ENCODE measurements at regions not wholly inside any gene's neighbourhood (a gene's known extent, or its start where the extent isn't known, plus 50 kb on each side); places are given as distances from the start of the nearest gene placed in this dataset.
"Not testable (repeated sequence)": the region's sequence is repeated elsewhere in the genome, so short reads cannot be mapped to it uniquely, and the experiment has no call there.

DNA sequence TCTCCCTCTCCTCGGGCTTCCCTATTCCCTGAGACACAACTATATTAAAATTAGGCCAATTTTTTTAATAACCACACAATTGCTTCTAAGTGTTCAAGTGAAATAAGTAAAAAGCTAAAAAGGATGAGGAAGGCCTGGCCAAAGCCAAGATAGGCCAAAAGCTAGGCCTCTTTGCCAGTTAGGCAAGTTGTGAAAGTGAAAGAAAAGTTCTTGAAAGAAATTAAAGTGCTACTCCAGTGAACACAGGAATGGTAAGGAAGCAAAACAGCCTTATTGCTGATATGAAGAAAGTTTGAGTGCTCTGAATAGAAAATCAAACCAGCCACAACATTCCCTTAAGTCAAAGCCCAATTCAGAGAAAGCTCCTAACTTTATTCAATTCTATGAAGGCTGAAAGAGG is 114.2 kb upstream of the FAT4 start:
- TF ChIP-seq, protein P1, sequence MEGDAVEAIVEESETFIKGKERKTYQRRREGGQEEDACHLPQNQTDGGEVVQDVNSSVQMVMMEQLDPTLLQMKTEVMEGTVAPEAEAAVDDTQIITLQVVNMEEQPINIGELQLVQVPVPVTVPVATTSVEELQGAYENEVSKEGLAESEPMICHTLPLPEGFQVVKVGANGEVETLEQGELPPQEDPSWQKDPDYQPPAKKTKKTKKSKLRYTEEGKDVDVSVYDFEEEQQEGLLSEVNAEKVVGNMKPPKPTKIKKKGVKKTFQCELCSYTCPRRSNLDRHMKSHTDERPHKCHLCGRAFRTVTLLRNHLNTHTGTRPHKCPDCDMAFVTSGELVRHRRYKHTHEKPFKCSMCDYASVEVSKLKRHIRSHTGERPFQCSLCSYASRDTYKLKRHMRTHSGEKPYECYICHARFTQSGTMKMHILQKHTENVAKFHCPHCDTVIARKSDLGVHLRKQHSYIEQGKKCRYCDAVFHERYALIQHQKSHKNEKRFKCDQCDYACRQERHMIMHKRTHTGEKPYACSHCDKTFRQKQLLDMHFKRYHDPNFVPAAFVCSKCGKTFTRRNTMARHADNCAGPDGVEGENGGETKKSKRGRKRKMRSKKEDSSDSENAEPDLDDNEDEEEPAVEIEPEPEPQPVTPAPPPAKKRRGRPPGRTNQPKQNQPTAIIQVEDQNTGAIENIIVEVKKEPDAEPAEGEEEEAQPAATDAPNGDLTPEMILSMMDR (conservative IDR thresholded peaks at IDR 0.05 in 1 of 2, IDR thresholded peaks at IDR 0.05 in 1 of 2; ENCODE audit: low read depth in 1 of 2, low read length in 2 of 2) = no peak
- TF ChIP-seq EZH2 (IDR thresholded peaks at IDR 0.05; ENCODE audit: low read length, missing control alignments) = no peak
- H2AFZ ChIP-seq (ENCODE audit: low read length) = no peak overlapping the region
- no peaks in the 10 kb centered on the region for H3K27me3 ChIP-seq (ENCODE audit: control insufficient read depth, insufficient read depth, low read length)

DNA sequence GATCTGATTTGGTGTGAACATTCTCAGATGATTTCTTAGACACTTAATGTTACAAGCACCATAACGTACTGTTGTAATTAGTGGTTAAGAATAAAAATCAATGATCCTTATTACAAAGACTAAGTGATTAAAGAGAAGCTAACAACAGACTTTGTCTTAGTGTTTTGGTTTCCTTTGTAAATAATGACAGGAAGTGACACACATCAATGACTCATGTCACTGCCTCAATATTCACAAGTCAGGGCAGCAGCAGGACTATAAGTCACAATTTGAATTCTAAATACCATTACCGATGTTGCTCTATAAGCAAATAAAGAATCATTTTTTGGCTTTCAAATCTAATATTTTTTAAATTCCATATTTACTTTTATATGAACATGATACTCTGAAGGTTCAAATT is 115.8 kb upstream of the FAT4 start:
- Histone ChIP-seq H3K4me2 (ENCODE audit: extremely low read depth, insufficient read depth, low read length) (no peak overlapping the region), H2AFZ (ENCODE audit: low read length) (no peak overlapping the region), H3K4me1 (ENCODE audit: control insufficient read depth, extremely low read depth, insufficient read depth, low read length) (no peaks in the 10 kb centered on the region), H3K79me2 (ENCODE audit: control insufficient read depth, insufficient read depth, low read length) (no peaks in the 10 kb centered on the region), H4K20me1 (ENCODE audit: control insufficient read depth, extremely low read depth, insufficient read depth, low read length) (no peaks in the 10 kb centered on the region), H3K4me3 (replicated peaks in 1 of 4; ENCODE audit: control extremely low read depth in 1 of 4, insufficient read depth in 1 of 4, low read depth in 3 of 4, low read length in 4 of 4) (no peak overlapping the region), H3K27me3 (ENCODE audit: control insufficient read depth, insufficient read depth, low read length) (no peaks in the 10 kb centered on the region), H3K27ac (ENCODE audit: insufficient read depth, low read length) (no peak overlapping the region), H3K9ac (ENCODE audit: insufficient read depth, low read length) (no peak overlapping the region), H3K36me3 (ENCODE audit: control insufficient read depth, insufficient read depth, low read length) (no peaks in the 10 kb centered on the region), H3K9me3 (ENCODE audit: control insufficient read depth, insufficient read depth, low read depth, low read length) (no peaks in the 10 kb centered on the region)
- TF ChIP-seq, protein P1 (conservative IDR thresholded peaks at IDR 0.05 in 1 of 2, IDR thresholded peaks at IDR 0.05 in 1 of 2; ENCODE audit: low read depth in 1 of 2, low read length in 2 of 2) = no peak
- TF ChIP-seq EZH2 (IDR thresholded peaks at IDR 0.05; ENCODE audit: low read length, missing control alignments) = no peak
- DNase-seq (ENCODE audit: low read depth in 2 of 2) = peak; percentile 6 to 36

More for the DNA sequence above, 114.2 kb upstream of the FAT4 start:
- no peak for DNase-seq (ENCODE audit: low read depth in 2 of 2)
- Histone ChIP-seq H3K9me3 (ENCODE audit: control insufficient read depth, insufficient read depth, low read depth, low read length) (no peaks in the 10 kb centered on the region), H3K9ac (ENCODE audit: insufficient read depth, low read length) (no peak overlapping the region), H3K4me3 (replicated peaks in 1 of 4; ENCODE audit: control extremely low read depth in 1 of 4, insufficient read depth in 1 of 4, low read depth in 3 of 4, low read length in 4 of 4) (no peak overlapping the region), H4K20me1 (ENCODE audit: control insufficient read depth, extremely low read depth, insufficient read depth, low read length) (no peaks in the 10 kb centered on the region), H3K36me3 (ENCODE audit: control insufficient read depth, insufficient read depth, low read length) (no peaks in the 10 kb centered on the region), H3K4me2 (ENCODE audit: extremely low read depth, insufficient read depth, low read length) (no peak overlapping the region), H3K4me1 (ENCODE audit: control insufficient read depth, extremely low read depth, insufficient read depth, low read length) (no peaks in the 10 kb centered on the region), H3K79me2 (ENCODE audit: control insufficient read depth, insufficient read depth, low read length) (no peaks in the 10 kb centered on the region), H3K27ac (ENCODE audit: insufficient read depth, low read length) (no peak overlapping the region)

DNA sequence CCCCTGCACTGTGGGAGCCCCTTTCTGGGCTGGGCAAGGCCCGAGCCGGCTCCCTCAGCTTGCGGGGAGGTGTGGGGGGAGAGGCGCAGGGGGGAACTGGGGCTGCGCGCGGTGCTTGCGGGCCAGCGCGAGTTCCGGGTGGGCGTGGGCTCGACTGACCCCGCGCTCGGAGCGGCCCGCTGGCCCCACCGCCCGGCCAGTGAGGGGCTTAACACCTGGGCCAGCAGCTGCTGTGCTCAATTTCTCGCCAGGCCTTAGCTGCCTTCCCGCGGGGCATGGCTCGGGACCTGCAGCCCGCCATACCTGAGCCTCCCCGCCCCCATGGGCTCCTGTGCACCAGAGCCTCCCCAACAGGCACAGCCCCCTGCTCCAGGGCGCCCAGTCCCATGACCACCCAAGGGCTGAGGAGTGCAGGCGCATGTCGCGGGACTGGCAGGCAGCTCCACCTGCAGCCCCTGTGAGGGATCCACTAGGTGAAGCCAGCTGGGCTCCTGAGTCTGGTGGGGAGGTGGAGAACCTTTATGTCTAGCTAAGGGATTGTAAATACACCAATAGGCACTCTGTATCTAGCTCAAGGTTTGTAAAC is 122.8 kb upstream of the FAT4 start:
- not testable (repeated sequence) for H3K36me3 ChIP-seq (ENCODE audit: control insufficient read depth, insufficient read depth, low read length); H2AFZ ChIP-seq (ENCODE audit: low read length); H3K4me3 ChIP-seq (replicated peaks in 1 of 4; ENCODE audit: control extremely low read depth in 1 of 4, insufficient read depth in 1 of 4, low read depth in 3 of 4, low read length in 4 of 4); DNase-seq (ENCODE audit: low read depth in 2 of 2); H3K4me1 ChIP-seq (ENCODE audit: control insufficient read depth, extremely low read depth, insufficient read depth, low read length); H3K4me2 ChIP-seq (ENCODE audit: extremely low read depth, insufficient read depth, low read length); H3K9me3 ChIP-seq (ENCODE audit: control insufficient read depth, insufficient read depth, low read depth, low read length); H3K79me2 ChIP-seq (ENCODE audit: control insufficient read depth, insufficient read depth, low read length); H3K27ac ChIP-seq (ENCODE audit: insufficient read depth, low read length); H3K9ac ChIP-seq (ENCODE audit: insufficient read depth, low read length); H4K20me1 ChIP-seq (ENCODE audit: control insufficient read depth, extremely low read depth, insufficient read depth, low read length); H3K27me3 ChIP-seq (ENCODE audit: control insufficient read depth, insufficient read depth, low read length)

All from fibroblast of lung (primary cell).